ENCODE measurements at regions not wholly inside any gene's neighbourhood (a gene's known extent, or its start where the extent isn't known, plus 50 kb on each side); places are given as distances from the start of the nearest gene placed in this dataset.
"Not testable (repeated sequence)": the region's sequence is repeated elsewhere in the genome, so short reads cannot be mapped to it uniquely, and the experiment has no call there.

GRCh38 chr11:130979386-130979972, 63.2 kb upstream of the SNX19 start:
- H3K4me3 ChIP-seq = no peak overlapping the region
- no peaks in the 10 kb centered on the region for H3K36me3 ChIP-seq
- no peak for ATAC-seq
- no peaks in the 10 kb centered on the region for H3K4me1 ChIP-seq
- H3K27me3 ChIP-seq = peaks cover 13% of the 10 kb centered on the region
- TF ChIP-seq CTCF (IDR thresholded peaks at IDR 0.05) = peak in 2 of 4 experiments; percentile 21 to 22
- TF ChIP-seq POLR2AphosphoS5 (IDR thresholded peaks at IDR 0.05) = no peak
- 3 to 22% methylated on average over 2 to 5 of the region's 5 CpGs for WGBS, 2 donors (ENCODE audit: low coverage in 1 of 2)
- H3K9me3 ChIP-seq = peaks cover 0 to 26% (median 0%) of the 10 kb centered on the region in 3 donors
- no peak overlapping the region for H3K27ac ChIP-seq

GRCh38 chr11:130980071-130980862, 64.0 kb upstream of the SNX19 start:
- 54 to 86% methylated on average over 3 to 4 of the region's 5 CpGs for WGBS, 2 donors (ENCODE audit: low coverage in 1 of 2)
- Histone ChIP-seq H3K27me3 (peaks cover 13% of the 10 kb centered on the region), H3K9me3 (peaks cover 0 to 30% (median 0%) of the 10 kb centered on the region in 3 donors), H3K4me3 (no peak overlapping the region), H3K4me1 (no peaks in the 10 kb centered on the region), H3K36me3 (no peaks in the 10 kb centered on the region), H3K27ac (no peak overlapping the region)
- ATAC-seq = no peak
- no peak for TF ChIP-seq POLR2AphosphoS5 (IDR thresholded peaks at IDR 0.05)
- TF ChIP-seq POLR2A (IDR thresholded peaks at IDR 0.05) = no peak
- no peak for TF ChIP-seq CTCF (IDR thresholded peaks at IDR 0.05)

- not testable (repeated sequence) for H3K27me3 ChIP-seq, ATAC-seq, H3K4me3 ChIP-seq, H3K27ac ChIP-seq, H3K36me3 ChIP-seq, H3K4me1 ChIP-seq
- H3K9me3 ChIP-seq = peaks cover 0 to 11% (median 0%) of the 10 kb centered on the region in 3 donors
- 92% methylated on average over 12 of the region's 16 CpGs; no CpG with 5 or more reads in 1 of the 2 donors for WGBS, 2 donors (ENCODE audit: low coverage in 1 of 2)
Measured at GRCh38 chr11:130984241-130984640, 68.0 kb upstream of the SNX19 start.

GRCh38 chr11:130992788-130993187, 76.5 kb upstream of the SNX19 start:
- H3K27ac ChIP-seq = no peak overlapping the region
- no peak overlapping the region for H3K4me3 ChIP-seq
- no peaks in the 10 kb centered on the region for H3K36me3 ChIP-seq
- H3K27me3 ChIP-seq = no peaks in the 10 kb centered on the region
- no peak for TF ChIP-seq EP300 (IDR thresholded peaks at IDR 0.05)
- TF ChIP-seq POLR2A (IDR thresholded peaks at IDR 0.05) = no peak
- no peak for TF ChIP-seq POLR2AphosphoS5 (IDR thresholded peaks at IDR 0.05)
- no peak for TF ChIP-seq CTCF (IDR thresholded peaks at IDR 0.05)
- no peaks in the 10 kb centered on the region for H3K4me1 ChIP-seq
- ATAC-seq = no peak
- H3K9me3 ChIP-seq = no peaks in the 10 kb centered on the region
- 53 to 70% methylated on average over 3 to 7 of the region's 7 CpGs for WGBS, 2 donors (ENCODE audit: low coverage in 1 of 2)

- H3K9me3 ChIP-seq = no peaks in the 10 kb centered on the region
- no peak for ATAC-seq
- 77 to 82% methylated on average over 2 of the region's 2 CpGs for WGBS, 2 donors (ENCODE audit: low coverage in 1 of 2)
- no peak overlapping the region for H3K27ac ChIP-seq
- no peaks in the 10 kb centered on the region for H3K27me3 ChIP-seq
- H3K4me3 ChIP-seq = no peak overlapping the region
- no peaks in the 10 kb centered on the region for H3K4me1 ChIP-seq
- no peaks in the 10 kb centered on the region for H3K36me3 ChIP-seq
- TF ChIP-seq POLR2A (IDR thresholded peaks at IDR 0.05) (no peak), EP300 (IDR thresholded peaks at IDR 0.05) (no peak), POLR2AphosphoS5 (IDR thresholded peaks at IDR 0.05) (no peak), CTCF (IDR thresholded peaks at IDR 0.05) (no peak)
Measured at GRCh38 chr11:130994043-130994442, 77.8 kb upstream of the SNX19 start.
